GM18858 (cell line): ENCODE measurements at regions not wholly inside any gene's neighbourhood (a gene's known extent, or its start where the extent isn't known, plus 50 kb on each side); places are given as distances from the start of the nearest gene placed in this dataset.
"Not testable (repeated sequence)": the region's sequence is repeated elsewhere in the genome, so short reads cannot be mapped to it uniquely, and the experiment has no call there.

ENCODE experiments used
- ATAC-seq: cut with Tn5 transposase; IDR thresholded peaks from one replicate; pipeline ENCODE4 v1.9.1; 2021; ENCODE audit not compliant: unreplicated experiment

- no peak for ATAC-seq
Measured at GRCh38 chr6:82507112-82507511, 143.5 kb downstream of the TPBG start.

- ATAC-seq, result no peak
Measured at GRCh38 chr6:82511546-82511945, 147.9 kb downstream of the TPBG start.

- ATAC-seq, result not testable (repeated sequence)
Measured at GRCh38 chr6:82517896-82518295, 154.3 kb downstream of the TPBG start.

GRCh38 chr6:82521369-82521768 is 157.8 kb downstream of the TPBG start:
- no peak for ATAC-seq

- ATAC-seq, result no peak
Measured at GRCh38 chr6:82521861-82522260, 158.2 kb downstream of the TPBG start.

GRCh38 chr6:82524031-82524430 is 160.4 kb downstream of the TPBG start:
- no peak for ATAC-seq

GRCh38 chr6:82525775-82526495 is 162.3 kb downstream of the TPBG start:
- ATAC-seq, result no peak

GRCh38 chr6:82529960-82530460 is 166.4 kb downstream of the TPBG start:
- ATAC-seq, result not testable (repeated sequence)

GRCh38 chr6:82534876-82535275 is 171.3 kb downstream of the TPBG start:
- ATAC-seq, result no peak

GRCh38 chr6:82549480-82549879 is 185.9 kb downstream of the TPBG start:
- ATAC-seq, result not testable (repeated sequence)

GRCh38 chr6:82551311-82551710 is 187.7 kb downstream of the TPBG start:
- not testable (repeated sequence) for ATAC-seq

- ATAC-seq, result no peak
Measured at GRCh38 chr6:82551831-82552230, 188.2 kb downstream of the TPBG start.

GRCh38 chr6:82553863-82554531 is 190.4 kb downstream of the TPBG start:
- ATAC-seq, result no peak

- no peak for ATAC-seq
Measured at GRCh38 chr6:82554666-82555065, 191.0 kb downstream of the TPBG start.

GRCh38 chr6:82555801-82556200 is 192.2 kb downstream of the TPBG start:
- ATAC-seq, result no peak

GRCh38 chr6:82558531-82558930 is 194.9 kb downstream of the TPBG start:
- not testable (repeated sequence) for ATAC-seq

- no peak for ATAC-seq
Measured at GRCh38 chr6:82567621-82568020, 204.0 kb downstream of the TPBG start.

GRCh38 chr6:82568290-82568993 is 204.8 kb downstream of the TPBG start:
- ATAC-seq, result peak; percentile 97

- ATAC-seq, result no peak
Measured at GRCh38 chr6:82569022-82569421, 205.4 kb downstream of the TPBG start.

- ATAC-seq, result no peak
Measured at GRCh38 chr6:82570083-82570482, 206.5 kb downstream of the TPBG start.

GRCh38 chr6:82571455-82571854 is 207.8 kb downstream of the TPBG start:
- no peak for ATAC-seq
